CD4-positive, alpha-beta T cell treated with Interleukin-17A for 1 hour (primary cell): ENCODE measurements at regions not wholly inside any gene's neighbourhood (a gene's known extent, or its start where the extent isn't known, plus 50 kb on each side); places are given as distances from the start of the nearest gene placed in this dataset.
"Not testable (repeated sequence)": the region's sequence is repeated elsewhere in the genome, so short reads cannot be mapped to it uniquely, and the experiment has no call there.

ENCODE experiments used
- DNase-seq: peaks from one replicate; pipeline ENCODE4 v3.0.0-alpha.2; 2020

- no peak for DNase-seq
Measured at GRCh38 chr3:112765531-112765930, 81.1 kb downstream of the CD200R1L start.

DNA sequence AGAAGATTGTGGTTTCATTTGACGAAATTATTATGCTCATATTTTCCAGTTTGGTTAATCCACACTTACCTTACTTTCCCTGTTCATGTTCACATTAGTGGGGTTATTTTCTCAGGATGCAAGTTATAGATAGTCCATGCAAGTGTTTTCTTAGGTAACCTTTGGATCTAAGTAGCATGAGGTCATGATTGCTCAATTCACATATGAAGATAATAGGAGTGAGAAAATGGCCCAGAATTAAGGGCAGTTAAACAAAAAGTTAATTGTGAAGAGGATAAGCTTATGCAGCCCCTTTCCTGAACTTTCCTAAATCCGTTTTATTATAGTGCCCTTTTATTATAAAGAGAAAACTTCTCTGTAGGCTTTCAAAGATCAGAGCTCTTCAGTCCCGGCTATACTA lies 83.4 kb downstream of the CD200R1L start:
- DNase-seq = no peak

GRCh38 chr3:112761062-112761638 lies 85.5 kb downstream of the CD200R1L start:
- DNase-seq = no peak

GRCh38 chr3:112759681-112760080 lies 87.0 kb downstream of the CD200R1L start:
- no peak for DNase-seq

DNA sequence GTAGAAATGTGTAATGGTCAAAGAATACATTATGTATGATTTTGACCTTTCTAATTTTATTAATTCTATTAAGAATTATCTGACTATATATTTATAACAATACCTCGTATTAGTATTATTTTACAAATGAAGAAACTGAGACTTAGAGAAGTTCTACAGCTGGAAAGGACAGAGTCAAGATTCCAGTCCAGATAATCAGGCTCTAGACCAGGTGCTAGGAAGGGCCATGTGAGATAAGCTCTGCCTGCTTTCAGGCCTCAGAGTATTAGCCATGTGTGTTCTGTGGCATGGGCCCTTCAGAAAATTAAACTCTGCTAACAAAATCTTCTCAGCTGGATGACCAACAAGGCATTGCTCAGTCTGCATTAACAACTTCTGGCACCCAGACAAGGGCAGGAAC lies 87.5 kb downstream of the CD200R1L start:
- DNase-seq = no peak

DNA sequence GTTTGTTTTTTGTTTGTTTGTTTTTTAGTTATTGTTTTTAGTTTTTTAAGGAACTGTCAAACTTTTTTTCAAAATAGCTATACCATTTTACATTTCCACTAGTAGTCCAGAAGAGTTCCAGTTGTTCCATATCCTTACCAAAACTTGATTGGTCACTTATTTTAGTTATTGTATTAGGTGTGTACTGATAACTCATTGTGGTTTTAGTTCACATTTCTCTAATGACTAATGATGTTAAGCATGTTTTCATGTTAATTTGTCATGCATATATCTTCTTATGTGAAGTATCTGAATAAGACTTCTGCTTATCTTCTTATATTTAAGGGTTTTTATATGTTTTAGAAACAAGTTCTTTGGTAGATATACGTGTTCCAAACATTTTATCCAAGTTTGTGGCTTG lies 89.5 kb downstream of the CD200R1L start:
- DNase-seq = no peak

DNA sequence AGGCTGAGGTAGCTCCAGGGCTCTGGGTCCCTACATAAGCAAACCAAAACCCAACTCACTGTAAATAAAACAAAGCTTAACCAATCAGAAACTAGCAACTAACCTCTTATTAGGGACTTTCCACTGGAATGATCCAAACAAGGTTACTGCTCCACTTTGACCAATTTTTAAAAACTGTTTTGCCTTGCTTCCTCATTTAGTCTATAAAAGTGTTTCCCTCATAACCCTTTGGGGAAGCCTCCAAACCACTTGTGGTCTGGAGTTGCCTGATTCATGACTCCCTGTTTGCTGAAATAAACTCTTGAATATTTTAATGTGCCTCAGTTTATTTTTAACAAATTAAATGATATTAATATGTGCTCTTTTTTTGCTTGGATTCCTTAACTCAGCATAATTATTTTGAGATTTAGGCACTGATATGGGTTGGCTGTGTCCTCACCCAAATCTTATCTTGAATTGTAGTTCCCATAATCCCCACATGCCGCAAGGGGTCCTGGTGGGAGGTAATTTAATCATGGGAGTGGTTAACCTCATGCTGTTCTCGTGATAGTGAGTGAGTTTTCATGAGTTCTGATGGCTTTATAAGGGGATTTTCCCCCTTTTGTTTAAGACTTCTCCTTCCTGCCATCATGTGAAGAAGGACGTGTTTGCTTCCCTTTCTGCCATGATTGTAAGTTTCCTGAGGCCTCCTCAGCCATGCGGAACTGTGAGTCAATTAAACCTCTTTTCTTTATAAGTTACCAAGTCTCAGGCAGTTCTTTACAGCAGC lies 90.6 kb downstream of the CD200R1L start:
- DNase-seq = no peak

DNA sequence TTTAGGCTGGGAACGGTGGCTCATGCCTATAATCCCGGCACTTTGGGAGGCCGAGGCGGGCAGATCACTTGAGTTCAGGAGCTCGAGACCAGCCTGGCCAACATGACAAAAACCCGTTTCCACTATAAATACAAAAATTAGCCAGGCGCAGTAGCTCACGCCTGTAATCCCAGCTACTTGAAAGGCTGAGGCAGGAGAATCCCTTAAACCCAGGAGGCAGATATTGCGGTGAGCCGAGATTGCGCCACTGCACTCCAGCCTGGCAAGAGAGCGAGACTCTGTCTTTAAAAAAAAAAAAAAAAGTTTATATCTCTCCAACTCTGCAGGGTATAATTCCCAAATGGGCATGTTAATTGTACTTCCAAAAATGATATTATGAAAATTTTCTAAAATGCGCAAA lies 91.6 kb downstream of the CD200R1L start:
- DNase-seq = not testable (repeated sequence)

- no peak for DNase-seq
Measured at GRCh38 chr3:112751564-112752512, 94.8 kb downstream of the CD200R1L start.

GRCh38 chr3:112751061-112751460 lies 95.6 kb downstream of the CD200R1L start:
- no peak for DNase-seq

- DNase-seq = no peak
Measured at GRCh38 chr3:112747624-112748023, 99.0 kb downstream of the CD200R1L start.

DNA sequence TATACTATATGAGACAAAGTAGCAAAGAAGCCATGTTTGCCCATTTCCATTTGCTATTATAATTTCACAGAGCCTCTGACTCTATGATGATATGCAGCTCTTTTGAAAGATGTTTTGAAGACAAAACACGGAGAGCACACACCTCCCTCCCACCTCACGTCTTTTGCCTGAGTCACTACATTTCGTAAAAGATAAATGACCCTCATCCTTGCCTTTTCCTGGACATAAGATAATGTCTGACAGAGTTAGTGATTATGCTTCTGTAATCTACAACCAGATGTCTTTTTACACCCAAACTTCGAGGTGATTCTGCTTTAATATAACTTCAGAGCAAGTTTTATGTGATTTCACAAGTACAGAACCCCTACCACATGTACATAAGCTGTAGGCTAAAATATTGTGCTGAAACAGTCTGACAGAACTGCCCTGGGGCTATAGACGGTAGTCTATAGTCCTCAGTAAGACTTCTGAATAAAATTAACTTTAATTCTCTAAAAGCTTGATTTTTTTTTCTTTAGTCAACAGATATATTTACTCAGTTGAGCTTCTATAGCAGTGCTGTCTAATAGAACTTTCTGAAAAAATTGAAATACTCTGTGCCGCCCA lies 99.9 kb downstream of the CD200R1L start:
- no peak for DNase-seq

DNA sequence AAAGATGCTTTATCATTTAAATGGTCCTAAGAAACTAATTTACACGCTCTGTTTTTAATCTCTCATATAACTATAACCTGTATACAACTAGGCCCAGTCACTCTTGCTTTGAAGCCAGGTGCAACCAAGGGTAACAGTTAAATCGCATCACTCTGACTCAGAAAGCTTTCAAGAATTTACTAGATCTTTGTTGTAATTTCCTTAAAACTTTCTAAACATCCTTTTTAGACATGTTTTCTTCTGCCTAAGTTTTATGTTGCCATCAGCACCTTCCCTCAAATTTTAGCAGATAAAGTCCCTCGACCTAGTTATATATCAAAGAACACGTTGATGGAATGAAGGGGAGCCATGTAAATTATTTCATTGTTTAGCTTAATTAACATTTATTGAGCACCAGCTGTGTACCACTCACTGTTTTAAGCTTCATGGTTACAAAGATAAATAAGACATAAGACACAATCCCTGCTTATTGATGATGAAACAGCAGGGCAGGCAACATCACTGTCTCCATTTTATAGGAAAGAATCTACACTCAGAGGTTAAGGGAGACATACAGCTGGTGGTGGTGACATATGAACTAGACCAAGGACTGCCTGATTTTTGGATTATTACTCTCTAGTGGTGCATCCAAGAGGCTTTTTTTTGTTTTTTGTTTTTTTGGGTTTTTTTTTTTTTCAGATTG lies 101.0 kb downstream of the CD200R1L start:
- DNase-seq = no peak

DNA sequence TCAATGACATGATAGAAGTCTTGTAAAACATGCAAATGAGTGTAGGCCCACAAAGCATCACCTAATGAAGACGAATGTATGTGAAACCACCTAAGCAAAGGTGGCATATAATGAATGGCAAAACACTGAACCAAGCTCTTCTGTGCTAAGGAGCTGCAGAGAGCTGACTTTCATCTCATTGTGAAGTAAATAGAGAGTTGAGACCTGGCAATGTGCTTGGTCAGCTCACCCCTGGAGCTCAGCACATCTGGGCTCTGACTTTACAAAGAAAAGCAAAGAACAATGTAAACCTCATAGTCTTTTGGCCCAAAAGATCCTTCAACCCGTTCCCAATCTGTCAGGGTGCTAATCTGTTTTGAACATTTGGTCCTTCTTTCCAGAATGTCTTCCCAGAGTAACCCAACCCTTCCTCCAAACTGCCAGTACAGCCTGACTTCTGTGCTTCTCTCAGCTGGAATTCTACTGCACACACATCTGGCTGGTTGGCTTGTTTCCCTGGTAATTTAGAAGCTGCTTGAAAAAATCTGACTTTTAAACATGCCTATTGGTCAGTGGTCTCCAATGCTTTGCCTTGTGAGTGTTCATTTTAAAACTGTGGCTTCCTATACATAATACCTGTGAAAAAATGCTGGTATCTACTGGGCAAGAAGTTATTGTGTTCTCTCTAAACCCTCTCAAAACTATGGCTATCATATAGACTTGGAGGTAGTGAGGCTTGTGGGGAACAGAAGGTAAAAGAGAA lies 101.7 kb downstream of the CD200R1L start:
- no peak for DNase-seq

DNA sequence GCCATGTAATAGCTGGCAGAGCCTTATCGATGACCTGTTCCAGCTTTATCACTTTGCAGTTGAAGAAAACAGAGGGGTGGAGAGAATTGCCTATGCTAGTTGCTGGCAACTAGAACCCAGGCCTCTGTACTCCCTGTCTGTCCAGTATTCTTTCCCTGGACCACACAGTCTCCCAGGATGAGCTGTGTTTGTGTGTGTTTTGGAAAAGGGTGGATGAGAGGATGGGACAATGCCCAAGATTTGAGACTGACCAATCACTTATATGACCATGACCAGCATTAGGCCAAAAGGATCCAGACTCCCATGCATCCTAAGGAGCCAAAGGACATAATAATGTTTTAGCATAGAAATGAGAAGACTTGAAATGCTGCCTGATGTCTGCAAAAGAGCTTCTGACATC lies 102.6 kb downstream of the CD200R1L start:
- no peak for DNase-seq

DNA sequence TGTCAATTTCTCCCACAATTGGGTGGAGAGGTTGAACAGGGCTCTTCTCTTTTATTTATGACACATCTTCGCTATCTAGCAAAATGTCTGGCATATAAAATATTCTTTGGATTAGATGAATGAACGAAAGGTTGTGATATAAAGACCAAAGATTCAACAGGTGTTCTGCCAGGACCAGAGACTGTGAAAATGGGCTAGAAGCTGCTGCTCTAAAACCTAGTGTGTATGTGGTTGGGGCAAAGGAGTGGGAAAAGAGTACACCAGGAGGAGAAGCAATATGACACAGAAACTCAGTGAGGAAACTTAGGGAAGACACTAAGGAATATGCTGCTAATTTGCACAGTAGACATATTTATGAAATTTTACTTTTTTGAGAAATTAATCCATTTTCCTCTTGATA lies 102.0 kb upstream of the CCDC80 start:
- no peak for DNase-seq

GRCh38 chr3:112741983-112742382 lies 101.0 kb upstream of the CCDC80 start:
- DNase-seq = no peak

DNA sequence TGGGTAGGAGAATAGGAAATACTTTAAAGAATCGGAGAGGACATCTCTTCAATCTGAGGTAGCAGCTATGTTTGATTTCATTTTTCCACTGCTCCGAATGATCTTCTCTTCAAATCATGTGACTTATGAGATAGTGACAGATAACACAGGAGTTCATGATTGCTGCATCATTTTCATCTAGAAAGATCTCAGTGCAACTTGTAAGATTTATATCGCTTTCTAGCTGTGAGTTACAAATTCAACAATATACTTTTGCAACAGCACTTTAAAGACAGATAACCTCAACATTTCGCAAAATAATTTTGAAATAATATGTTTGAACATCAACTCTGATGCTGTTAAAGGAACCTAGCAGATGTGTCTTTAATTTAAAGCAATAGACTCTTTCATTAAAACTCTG lies 99.9 kb upstream of the CCDC80 start:
- DNase-seq = peak; percentile 36

- peak; percentile 22 for DNase-seq
Measured at GRCh38 chr3:112739252-112739965, 98.5 kb upstream of the CCDC80 start.

- DNase-seq = no peak
Measured at GRCh38 chr3:112738366-112738765, 97.4 kb upstream of the CCDC80 start.
